Thyroid gland (tissue), 4 donors: ENCODE measurements at regions not wholly inside any gene's neighbourhood (a gene's known extent, or its start where the extent isn't known, plus 50 kb on each side); places are given as distances from the start of the nearest gene placed in this dataset.

Experiments used
- CTCF ChIP-seq, 6 experiments: fragments of 200-600 bp in 3 of 6; fragments of 450-650 bp in 3 of 6; sonication (generic) in 3 of 6; IDR thresholded peaks; one replicate each; pipeline ENCODE4 v1.5.1; 2016 to 2019; ENCODE audit warnings: antibody characterized with exemption in 6 of 6, mild to moderate bottlenecking in 2 of 6, inconsistent platforms in 1 of 6, moderate library complexity in 1 of 6
- POLR2A ChIP-seq, 2 donors: fragments of 450-650 bp; IDR thresholded peaks; one replicate each; pipeline ENCODE4 v1.6.1; 2017; ENCODE audit warnings: antibody characterized with exemption in 2 of 2, mild to moderate bottlenecking in 2 of 2, moderate library complexity in 1 of 2

DNA sequence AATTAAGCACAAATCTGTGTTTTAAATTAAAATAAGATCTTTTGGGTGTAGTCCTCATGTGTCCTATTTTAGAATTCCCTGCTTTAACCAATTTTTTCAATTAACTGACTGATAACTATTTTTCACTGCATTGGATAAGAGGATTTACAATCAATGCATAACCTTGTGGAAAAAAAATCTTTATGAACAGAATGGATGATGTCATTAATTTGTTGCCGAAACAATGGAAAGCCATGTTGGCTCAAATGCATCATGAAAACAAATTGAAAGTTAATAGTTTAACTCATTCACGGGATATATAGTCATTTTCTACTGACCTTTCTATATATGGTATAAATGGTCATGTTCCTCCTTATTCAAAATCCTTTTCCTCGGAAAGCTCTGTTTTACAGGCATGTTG, 82.3 kb downstream of the PRLHR start:
- TF ChIP-seq CTCF (IDR thresholded peaks at IDR 0.05): no peak
- TF ChIP-seq POLR2A (IDR thresholded peaks at IDR 0.05): no peak
